ENCODE measurements at regions not wholly inside any gene's neighbourhood (a gene's known extent, or its start where the extent isn't known, plus 50 kb on each side); places are given as distances from the start of the nearest gene placed in this dataset.
"Not testable (repeated sequence)": the region's sequence is repeated elsewhere in the genome, so short reads cannot be mapped to it uniquely, and the experiment has no call there.

DNA sequence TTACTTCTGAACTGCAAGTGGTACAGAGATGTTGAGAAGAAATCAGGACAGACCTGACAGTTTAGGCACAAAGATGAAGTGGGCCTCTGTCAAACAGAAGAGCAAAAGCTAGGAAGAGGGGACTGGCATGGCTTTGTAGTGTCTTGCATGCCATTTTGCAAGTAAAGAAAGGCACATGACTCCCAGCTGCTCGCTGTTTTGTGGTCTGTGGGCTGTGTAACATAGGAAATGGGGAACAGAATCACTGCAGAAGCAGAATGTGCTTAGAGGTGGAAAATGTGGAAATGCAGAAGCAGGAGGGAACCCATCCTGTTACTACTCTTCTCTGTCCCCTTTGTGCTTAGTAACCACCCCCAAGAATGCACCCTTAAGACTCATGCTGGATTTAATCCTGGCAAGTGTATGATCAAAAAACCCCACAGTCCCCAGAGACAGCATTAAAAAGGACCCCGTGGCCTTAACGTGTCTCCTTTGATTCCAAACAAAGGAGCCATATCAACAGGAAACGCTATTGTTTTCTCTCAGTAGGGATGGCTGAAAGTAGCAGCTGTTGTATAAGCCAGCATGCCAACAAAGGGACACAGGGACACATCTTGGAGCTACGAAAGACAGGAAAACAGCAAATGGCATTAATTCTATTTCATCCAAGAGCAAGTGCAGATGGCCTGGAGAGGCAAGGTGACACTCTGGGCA lies 177.6 kb upstream of the GLRA2 start:
- DNase-seq (ENCODE audit: low spot score) = no peak

DNA sequence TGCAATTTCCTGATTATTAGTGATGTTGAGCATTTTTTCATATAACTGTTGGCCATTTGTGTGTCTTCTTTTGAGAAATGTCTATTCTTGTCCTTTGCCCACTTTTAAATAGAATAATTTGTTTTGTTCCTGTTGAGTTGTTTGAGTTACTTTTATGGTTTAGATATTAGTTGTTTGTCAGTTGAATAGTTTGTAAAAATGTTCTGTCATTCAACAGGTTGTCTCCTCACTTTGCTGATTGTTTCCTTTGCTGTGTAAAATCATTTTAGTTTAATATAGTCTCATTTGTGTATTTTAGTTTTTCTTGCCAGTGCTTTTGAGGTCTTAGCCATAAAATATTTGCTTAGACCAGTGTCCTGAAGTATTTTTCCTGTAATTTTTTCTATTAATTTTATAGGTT lies 181.8 kb upstream of the GLRA2 start:
- no peak for DNase-seq (ENCODE audit: low spot score)

DNA sequence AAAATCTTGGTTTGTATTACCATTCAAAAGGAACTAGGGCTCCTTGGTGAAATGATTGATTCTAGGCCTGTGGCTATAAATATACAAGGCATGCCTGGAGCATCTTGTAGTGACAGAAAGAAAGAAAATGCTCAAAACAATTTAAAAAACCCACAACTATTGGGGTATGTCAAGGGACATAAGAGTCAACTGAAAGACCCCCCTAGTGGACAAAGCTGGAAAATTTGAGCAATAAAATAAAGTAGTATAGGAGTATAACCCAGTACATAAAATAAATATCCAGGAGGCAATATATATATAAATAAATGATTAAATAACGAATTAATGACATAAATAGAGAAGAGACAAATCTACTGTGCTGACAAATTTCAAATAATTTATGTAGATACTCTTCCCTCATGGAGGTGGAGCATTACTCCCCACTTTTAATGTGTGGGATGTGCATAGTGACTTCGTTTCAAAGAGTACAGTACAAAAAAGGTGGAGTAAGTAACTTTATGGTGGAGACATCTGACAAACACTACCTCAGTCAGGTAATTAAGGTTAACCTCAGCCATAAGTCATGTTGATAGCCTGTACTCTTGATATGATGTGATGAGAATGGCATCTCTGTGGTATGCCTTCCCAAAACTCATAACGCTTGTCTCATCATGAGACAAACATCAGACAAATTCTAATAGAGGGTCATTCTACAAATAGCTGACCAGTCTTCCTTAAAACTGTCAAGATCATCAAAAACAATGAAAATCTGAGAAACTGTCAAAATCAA lies 185.0 kb upstream of the GLRA2 start:
- DNase-seq (ENCODE audit: low spot score) = no peak

DNA sequence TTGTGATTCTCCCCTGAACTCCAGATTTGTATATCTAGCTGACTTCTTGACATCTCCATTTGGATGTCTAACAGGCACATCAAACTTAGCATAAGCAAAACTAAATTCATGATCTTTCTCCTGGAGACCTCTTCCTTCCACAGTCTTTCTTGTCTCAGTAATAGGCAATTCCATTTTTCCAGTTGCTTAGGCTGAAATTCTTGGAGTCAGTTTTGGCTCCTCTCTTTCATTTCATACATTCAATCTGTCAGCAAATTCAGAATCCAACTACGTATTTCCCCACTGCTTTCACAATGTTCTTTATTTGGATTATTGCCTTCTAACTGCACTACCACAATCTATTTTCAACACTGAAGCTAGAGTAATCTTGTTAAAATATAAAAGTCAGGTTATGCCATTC lies 219.9 kb upstream of the GLRA2 start:
- DNase-seq (ENCODE audit: low spot score) = no peak

DNA sequence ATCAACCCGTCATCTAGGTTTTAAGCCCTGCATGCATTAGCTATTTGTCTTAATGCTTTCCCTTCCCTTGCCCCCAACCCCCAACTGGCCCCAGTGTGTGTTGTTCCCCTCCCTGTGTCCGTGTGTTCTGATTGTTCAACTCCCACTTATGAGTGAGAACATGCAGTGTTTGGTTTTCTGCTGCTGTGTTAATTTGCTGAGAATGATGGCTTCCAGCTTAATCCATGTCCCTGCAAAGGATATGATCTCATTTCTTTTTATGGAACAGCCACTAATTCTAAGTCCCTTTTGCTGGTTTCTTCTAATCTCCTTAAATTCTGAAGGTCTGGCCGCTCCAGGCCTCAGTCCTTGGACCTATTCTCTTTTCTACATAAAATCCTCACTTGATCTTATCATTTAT lies 220.4 kb upstream of the GLRA2 start:
- not testable (repeated sequence) for DNase-seq (ENCODE audit: low spot score)

DNA sequence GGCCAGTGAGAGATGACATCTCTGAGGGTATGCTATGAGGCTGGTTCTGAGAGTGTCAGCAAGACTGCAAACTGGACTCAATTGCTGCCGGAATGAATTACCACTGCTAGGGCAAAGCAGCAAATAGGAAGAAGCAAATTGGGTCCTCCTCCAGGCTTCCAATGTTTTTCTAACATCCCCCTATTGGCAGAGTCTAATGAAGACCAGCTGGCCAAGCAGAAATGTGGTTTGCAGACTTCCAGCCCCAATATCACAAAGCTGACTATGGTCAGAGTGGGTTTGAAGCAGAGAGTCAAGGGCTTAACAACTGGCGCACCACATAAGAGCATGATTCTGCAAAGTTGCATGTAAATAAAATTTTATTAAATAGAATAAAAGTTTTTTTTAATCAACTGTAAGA lies 225.4 kb upstream of the GLRA2 start:
- no peak for DNase-seq (ENCODE audit: low spot score)

DNA sequence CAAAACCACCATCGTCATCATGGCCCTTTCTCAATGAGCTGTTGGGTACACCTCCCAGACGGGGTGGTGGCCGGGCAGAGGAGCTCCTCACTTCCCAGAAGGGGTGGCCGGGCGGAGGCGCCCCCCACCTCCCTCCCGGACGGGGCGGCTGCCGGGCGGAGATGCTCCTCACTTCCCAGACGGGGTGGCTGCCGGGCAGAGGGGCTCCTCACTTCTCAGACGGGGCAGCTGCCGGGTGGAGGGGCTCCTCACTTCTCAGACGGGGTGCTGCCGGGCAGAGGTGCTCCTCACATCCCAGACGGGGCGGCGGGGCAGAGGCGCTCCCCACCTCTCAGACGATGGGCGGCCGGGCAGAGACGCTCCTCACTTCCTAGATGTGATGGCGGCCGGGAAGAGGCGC lies 226.8 kb upstream of the GLRA2 start:
- not testable (repeated sequence) for DNase-seq (ENCODE audit: low spot score)

DNA sequence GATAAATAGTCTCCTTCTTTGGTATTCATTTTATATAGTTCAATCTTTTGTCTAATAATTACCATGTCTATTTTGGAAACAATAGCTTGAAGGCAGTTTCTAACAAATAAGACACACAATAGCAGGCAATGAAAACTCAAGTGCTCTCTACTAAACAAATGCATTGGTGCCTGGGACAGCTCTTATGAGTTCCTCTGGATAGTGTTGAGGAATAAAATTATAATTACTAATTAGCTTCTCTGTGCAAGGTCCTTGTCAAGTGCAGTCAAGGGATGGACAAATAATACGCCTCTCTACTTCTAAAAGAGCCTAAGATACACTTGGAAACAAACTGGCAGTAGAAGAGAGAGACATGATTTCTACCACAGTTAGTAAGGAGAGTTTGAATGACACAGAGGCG lies 229.0 kb upstream of the GLRA2 start:
- no peak for DNase-seq (ENCODE audit: low spot score)

DNA sequence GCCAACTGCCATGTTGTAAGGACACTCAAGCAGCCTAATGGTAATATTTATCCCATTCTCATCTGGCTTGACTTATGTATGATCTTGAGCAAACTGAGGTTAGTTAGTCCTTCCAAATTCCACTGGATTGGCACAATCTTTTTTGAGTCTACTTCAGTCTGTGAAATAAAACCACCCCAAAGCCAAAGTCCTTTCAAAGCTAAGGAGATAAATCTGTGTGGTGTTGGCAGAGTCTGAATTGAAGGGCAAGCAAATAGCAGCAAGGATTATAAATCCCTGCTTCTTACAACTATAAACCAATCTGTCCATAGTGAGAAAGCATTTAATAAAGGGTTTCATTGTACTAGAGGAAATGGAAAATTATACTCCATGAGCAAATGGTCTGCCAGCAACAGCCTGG lies 233.9 kb upstream of the GLRA2 start:
- DNase-seq (ENCODE audit: low spot score) = no peak

DNA sequence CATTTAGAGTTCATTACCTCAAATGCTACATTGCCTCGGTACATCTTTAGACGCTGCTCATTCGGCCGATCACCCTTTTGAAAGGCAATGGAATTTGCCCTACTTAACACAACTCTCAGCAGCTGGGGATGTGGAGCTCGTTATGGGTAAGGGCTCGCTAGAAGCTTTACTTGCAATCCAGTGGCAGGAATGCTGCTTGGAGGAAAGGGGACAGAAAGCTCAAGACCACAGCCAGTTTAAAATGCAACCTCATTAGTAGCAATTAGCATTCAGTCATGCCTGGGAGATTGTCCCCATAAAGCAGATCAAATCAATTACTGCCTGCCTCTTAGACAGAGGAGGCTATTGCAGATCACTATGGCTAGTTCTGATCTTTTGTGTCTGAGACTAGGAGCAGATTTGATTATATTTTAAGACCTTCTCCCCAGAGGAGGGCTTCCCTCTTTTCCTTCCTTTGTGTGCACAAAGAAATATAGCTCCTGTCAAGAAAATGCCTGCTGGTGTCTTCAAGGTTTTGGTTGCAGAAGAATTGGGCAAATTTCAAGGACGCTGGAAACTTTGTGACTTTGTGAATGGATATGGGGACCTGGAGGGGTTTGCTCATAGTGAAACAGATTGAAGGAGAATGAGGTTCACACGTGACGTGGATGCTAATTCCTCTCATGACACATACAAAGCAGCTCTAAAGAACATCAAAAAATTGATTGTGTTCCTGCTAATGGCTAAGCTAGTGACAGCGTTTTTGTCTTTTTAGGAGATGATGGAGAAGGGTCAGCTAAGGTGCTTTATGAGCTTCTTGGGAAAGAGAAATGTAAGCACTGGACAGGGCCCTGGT lies 237.5 kb upstream of the GLRA2 start:
- no peak for DNase-seq (ENCODE audit: low spot score)

DNA sequence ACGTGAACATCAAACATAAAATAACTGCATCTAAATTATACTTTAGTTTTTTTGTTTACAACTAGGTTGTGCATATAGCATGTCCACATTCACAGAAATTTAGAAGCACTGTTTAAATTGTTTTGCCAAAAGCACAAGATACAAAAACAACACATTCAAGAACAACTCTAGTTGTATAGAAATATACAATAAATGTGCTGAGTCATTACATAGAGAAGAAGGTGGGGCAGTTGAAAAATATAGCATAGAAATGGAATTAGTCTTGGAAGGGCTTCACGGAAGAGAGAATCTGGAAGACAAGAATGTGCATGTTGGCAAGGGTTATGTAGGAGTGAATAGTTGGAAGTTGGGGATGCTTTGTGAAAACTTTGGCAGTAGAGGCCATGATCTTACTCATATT lies 239.0 kb upstream of the GLRA2 start:
- no peak for DNase-seq (ENCODE audit: low spot score)

DNA sequence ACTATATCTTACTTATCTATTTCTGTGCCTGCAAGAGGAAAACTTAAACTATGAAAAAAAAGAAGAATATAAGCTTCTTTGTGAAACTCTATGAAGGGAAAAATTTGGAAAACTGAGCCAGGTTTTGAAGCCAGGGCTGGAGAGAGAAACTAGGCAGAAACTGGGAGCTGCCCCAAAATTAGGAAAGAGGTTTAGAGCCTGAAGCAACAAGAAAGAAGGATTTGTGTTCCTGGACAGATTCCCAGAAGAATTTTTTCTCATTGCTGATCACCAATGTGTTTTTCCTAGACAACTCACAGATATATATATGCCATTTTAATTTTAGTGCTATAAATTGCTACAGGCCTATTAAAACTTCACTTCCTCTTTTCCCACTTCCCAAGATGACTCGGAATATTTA lies 245.0 kb upstream of the GEMIN8 start:
- no peak for DNase-seq (ENCODE audit: low spot score)

DNA sequence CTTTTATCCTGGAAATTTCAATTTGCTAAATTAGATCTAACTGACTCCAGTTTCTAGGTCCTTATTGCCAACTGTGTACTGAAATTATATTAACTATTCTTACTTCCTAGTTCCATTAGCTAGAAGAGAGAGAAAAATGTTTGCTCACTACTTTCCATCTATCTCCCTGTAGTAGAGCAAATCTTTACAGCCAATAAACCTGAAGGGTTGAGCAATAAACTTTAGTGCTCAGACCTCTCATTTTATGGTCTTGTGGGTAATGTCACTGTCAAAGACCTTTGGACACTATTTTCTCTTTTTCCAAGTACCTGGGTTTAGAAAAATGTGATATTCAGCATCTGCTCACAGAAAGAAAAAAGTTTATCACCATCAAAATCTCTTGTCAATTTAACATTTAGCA lies 237.5 kb upstream of the GEMIN8 start:
- no peak for DNase-seq (ENCODE audit: low spot score)

DNA sequence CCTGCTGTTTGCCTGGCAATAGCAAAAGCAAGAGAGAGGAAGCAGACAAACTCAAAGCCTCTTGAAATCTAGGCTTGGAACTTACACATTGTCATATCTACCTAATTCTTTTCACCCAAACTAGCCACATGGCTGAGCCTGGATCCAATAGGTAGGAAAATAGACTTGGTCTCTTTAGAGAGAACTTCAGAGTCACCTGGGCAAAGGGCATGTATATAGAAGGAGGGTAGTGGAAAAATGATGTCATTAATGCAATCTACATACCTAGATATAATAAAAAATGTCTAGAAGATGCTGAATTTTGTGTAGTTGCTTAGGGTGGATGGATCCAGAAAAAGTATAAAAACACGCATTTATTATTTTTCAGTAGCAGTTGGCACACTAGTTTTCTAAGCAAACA lies 237.0 kb upstream of the GEMIN8 start:
- DNase-seq (ENCODE audit: low spot score) = no peak

DNA sequence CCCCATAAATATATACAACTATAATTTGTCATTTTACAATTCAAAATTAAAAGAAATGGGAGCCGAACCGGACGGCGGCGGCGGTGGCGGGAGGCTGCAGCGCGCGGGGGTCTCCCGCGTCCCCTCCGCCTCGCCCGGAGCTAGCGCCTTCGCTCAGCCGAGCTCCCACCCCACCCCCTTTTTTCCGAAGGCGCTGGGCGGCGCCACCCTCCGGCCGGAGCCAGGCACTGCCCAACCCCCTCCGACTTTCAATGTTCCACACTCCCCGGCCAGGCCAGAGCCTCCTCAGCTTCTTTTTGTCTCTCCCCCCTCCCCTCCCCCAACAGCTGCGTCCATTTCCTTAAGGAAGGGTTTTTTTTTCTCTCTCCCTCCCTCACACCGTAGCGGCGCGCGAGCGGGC lies 214.1 kb upstream of the GEMIN8 start:
- DNase-seq (ENCODE audit: low spot score) = no peak

DNA sequence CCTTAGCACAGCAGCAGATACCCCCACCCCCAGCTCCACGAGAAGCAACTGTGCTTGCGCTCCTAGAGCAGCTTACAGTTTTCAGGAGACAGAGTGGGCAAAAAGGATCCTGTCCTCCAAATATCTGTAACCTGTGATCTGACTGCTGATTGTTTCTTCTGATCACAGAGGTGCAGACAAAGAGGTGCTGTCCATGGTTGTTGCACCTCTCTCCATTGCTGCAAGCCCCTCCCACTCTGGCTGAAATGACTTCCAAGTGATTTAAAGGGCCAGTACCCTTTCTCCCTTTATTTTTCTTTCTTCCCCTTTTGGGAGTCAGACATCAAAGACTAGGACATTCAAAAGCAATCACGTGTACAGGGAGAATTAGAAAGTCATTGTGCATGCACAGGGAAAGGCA lies 205.3 kb upstream of the GEMIN8 start:
- DNase-seq (ENCODE audit: low spot score) = no peak

DNA sequence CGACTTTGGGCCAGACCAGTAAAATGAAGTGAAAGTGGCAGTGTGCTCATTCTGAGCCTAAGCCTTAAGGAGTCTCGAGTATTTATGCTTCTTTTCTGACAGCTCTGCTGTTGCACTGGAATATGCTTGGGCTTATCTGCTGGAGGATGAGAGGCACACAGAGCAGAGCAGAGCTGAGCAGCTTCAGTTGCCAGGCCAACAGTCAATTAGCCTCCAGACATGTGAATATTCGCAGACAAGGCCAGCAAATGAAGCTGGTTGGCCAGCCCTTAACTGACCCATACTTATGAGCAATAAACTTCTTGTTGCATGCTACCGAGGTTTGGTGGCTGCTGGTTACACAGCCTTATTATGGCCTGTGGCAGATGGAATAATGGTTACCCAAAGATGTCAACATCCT lies 203.0 kb upstream of the GEMIN8 start:
- DNase-seq (ENCODE audit: low spot score) = no peak

DNA sequence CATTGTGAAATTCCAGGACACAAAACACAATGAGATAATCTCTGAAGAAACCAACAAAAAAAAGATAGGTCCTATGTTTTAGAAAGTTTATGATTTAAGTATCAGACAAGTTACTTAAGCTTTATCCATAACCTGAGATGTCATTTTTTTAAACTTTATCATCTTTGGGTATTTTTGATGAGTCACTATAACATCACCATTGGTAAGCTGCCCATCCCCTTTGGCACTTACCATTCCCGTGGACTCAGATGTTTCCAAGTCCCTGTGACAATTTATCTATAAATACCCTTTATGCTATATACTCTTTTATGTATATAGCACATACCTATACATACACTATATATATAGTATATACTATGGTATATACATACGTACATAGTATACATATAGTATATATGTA lies 198.9 kb upstream of the GEMIN8 start:
- no peak for DNase-seq (ENCODE audit: low spot score)

DNA sequence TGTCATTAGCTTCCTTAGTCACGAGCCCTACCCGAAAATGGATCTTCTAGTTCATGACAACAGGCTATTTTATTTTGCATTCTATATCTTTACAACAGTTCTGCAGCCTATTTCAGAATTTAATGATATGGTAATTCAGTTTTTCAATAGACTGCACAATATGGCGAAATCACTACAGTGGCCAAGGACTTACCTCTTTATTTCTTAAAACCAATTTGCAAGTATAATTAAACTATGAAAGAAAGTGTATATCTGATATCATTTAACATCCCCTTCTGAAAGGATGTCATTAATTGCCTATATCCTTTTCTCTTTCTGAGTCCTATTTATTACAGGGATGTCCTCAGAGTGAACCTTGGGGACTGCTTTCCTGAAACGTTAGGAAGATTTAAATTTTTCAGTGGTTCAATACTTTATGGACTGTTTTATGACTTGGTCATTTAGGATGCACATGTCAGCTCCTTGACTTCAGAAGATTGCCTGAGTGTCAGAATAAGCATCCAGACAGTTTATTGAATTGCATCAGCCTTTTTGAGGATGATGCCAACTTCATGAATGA lies 190.8 kb upstream of the GEMIN8 start:
- DNase-seq (ENCODE audit: low spot score) = no peak

DNA sequence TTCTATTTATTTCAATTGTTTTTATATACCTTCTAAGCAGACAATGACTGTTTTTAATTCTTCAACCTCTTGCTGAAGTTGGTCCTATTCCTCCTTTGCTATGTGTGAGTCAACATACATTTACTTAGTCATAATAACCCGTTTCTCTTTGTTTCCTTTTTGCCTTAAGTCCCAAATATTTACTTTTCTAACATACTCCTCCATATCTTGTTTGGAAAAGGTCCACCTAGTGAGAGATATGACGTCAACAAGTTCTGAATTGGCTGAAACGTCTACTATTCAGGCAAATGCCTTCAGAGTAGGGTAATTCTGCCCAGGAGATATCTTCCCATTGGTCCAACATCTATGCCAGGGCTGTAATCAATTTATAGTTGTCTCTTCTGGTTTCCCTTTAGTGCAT lies 179.3 kb upstream of the GEMIN8 start:
- DNase-seq (ENCODE audit: low spot score) = no peak

DNA sequence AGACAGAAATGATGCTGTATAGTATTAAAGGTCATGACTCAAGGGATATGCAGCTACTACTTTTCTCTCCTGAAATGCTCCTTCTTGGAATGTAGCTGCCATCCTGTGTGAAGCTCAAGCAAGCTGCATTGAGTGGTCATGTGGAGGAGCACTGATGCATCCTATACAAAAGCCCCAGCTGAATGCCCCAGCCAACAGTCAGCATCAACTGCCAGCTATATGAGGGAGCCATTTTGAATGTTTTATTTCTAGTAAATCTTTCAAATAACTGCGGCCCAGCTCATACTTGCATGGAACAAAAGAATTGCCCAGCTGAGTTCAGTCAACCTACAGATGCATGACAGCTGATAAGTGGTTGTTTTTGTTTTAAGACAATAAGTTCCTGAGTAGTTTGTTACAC lies 165.0 kb upstream of the GEMIN8 start:
- DNase-seq (ENCODE audit: low spot score) = no peak

DNA sequence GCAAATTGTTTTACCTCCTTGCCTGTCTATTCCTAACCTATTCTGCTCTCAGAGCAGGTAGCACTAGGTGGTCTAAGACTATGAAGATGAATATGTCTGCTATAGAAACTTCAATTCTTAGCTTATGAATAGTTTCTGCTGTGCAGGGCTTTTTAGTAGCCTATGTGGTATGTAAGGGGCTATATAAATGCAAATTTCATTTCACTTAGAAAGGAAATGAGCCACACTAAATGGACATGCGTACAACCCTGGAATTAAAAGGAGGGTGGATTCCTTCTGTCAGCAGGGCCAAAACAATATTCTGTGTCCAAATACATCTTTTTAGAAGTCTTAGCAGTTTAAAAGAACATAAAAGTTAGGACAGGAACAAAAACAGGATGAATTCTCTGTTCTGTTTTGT lies 163.9 kb upstream of the GEMIN8 start:
- no peak for DNase-seq (ENCODE audit: low spot score)

DNA sequence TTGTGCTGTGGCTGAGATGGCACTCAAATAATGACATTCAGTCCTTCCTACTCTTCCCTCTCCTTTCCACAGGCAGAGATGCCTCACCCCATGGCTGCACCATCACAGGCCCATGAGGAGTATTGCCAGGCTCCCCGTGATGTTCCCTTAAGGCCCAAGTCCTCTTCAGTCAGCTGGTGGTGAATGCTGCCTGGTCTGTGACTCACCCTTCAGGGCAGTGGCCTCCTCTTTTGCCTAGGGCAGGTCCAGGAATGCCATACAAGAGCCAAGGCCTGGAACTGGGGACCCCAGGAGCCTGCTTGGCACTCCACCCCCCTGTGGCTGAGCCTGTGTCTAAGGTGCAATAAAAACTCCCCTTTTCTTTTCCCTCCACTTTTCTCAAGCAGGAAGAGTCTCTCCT lies 144.2 kb upstream of the GEMIN8 start:
- no peak for DNase-seq (ENCODE audit: low spot score)
